Lower lobe of right lung (tissue), 2 donors: ENCODE measurements at regions not wholly inside any gene's neighbourhood (a gene's known extent, or its start where the extent isn't known, plus 50 kb on each side); places are given as distances from the start of the nearest gene placed in this dataset.

Source experiments
- ATAC-seq, 2 donors: fragments of 200-7000 bp; cut with Tn5 transposase; one replicate each; pipeline ENCODE4 v1.9.1; 2020 to 2022; ENCODE audit warnings: mild to moderate bottlenecking in 2 of 2, moderate library complexity in 2 of 2
- DNase-seq: peaks from one replicate; pipeline ENCODE4 v3.0.0-alpha.2; 2020
- H3K27ac ChIP-seq: fragments of 200-600 bp; one replicate; pipeline ENCODE4 v1.8.0; 2022
- H3K27me3 ChIP-seq: fragments of 200-600 bp; one replicate; pipeline ENCODE4 v1.8.0; 2022; ENCODE audit warnings: low read depth
- H3K36me3 ChIP-seq: fragments of 200-600 bp; one replicate; pipeline ENCODE4 v1.8.0; 2022; ENCODE audit warnings: mild to moderate bottlenecking
- H3K4me1 ChIP-seq: fragments of 200-600 bp; one replicate; pipeline ENCODE4 v1.8.0; 2022
- H3K4me3 ChIP-seq: fragments of 200-600 bp; one replicate; pipeline ENCODE4 v1.8.0; 2022; ENCODE audit warnings: mild to moderate bottlenecking
- H3K9me3 ChIP-seq: fragments of 200-600 bp; one replicate; pipeline ENCODE4 v1.8.0; 2022
- CTCF ChIP-seq: fragments of 200-600 bp; IDR thresholded peaks from one replicate; pipeline ENCODE4 v1.8.0; 2022; ENCODE audit warnings: antibody characterized with exemption, mild to moderate bottlenecking
- intact Hi-C: fragments of 100-400 bp; cut with DNase I; formaldehyde crosslinking; loops from one replicate; pipeline ENCODE4 v1.11.0; 2022
- donor health status: DM: no; HTN: yes; CAD: no; lungs with severe emphysema.

DNA sequence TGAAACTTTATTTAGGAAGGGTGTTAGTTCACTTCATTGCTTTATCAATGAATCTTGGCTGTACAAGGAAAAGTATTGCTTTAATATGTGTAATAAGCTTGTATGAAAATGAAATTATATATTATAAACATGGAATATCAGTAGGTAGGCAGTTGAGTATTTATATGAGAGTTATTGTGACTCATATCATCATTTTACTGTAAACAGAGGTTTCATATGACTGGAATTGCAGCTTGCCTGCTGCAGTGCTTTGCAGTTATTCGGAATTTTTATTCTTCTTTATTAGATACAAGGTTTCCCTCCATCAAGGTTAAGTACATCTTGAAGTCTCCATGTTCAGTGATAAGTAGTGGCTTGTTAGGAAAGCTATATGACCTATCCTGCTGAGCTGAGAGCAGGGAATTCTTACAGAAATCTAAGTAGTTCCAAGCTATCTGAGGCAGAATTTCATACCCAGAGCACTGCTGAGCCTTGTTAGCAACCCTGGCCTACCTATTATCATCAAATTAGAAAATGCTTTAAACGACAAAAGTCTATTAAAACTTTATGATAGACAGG lies 111.2 kb downstream of the MGST1 start:
- ATAC-seq, result no peak
- intact Hi-C loops, result no loop called here
- no peaks in the 10 kb centered on the region for H3K36me3 ChIP-seq
- H3K4me3 ChIP-seq, result no peak overlapping the region
- H3K27ac ChIP-seq, result no peak overlapping the region
- H3K9me3 ChIP-seq, result no peaks in the 10 kb centered on the region
- no peak for TF ChIP-seq CTCF
- no peaks in the 10 kb centered on the region for H3K4me1 ChIP-seq
- no peaks in the 10 kb centered on the region for H3K27me3 ChIP-seq
- no peak for DNase-seq

DNA sequence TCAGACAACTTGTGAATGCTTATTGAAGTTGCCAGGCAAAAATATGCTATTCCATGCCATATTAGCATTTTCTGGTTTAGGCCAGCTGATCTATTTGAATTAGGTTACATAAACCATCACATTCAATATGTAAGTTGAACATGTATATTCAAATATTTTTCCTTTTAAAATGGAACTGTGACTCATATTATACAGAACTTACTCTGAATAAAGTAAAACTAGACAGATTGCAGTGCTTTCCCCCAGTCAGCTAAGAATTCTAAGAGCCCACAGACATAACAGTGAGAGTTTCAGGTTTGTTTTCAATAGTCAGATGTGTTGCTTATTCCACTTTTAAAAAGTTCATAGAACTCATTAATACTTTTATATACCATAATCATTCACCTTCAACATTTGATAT lies 119.8 kb downstream of the MGST1 start:
- TF ChIP-seq CTCF, result no peak
- ATAC-seq, result no peak
- H3K4me1 ChIP-seq, result no peaks in the 10 kb centered on the region
- H3K9me3 ChIP-seq, result no peaks in the 10 kb centered on the region
- H3K27me3 ChIP-seq, result no peaks in the 10 kb centered on the region
- intact Hi-C loops, result no loop called here
- no peak overlapping the region for H3K4me3 ChIP-seq
- H3K27ac ChIP-seq, result no peak overlapping the region
- no peak for DNase-seq
- H3K36me3 ChIP-seq, result no peaks in the 10 kb centered on the region

DNA sequence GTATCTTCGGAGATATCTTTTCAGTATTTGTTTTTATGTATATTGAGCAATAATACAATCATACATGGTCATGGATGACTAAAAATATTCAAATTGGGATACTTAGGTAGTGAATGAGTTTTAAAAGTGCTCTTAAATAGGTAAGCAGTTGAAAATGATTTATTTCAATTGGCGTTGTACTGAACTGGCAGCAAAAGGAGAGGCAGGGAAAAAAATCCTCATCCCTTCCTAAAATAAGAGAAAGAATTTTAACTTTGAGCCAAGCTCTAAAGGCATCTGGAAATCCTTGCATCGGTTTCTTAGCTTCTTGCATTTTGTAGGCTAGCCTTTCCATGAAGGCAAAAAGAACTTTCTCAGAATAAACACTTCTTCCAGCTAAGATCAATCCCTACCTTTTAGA lies 125.2 kb downstream of the MGST1 start:
- intact Hi-C loops, result no loop called here
- TF ChIP-seq CTCF, result no peak
- DNase-seq (no peak), ATAC-seq (no peak)
- no peaks in the 10 kb centered on the region for H3K9me3 ChIP-seq
- no peaks in the 10 kb centered on the region for H3K27me3 ChIP-seq
- H3K4me1 ChIP-seq, result peaks cover 5% of the 10 kb centered on the region
- no peak overlapping the region for H3K4me3 ChIP-seq
- H3K36me3 ChIP-seq, result no peaks in the 10 kb centered on the region
- no peak overlapping the region for H3K27ac ChIP-seq

DNA sequence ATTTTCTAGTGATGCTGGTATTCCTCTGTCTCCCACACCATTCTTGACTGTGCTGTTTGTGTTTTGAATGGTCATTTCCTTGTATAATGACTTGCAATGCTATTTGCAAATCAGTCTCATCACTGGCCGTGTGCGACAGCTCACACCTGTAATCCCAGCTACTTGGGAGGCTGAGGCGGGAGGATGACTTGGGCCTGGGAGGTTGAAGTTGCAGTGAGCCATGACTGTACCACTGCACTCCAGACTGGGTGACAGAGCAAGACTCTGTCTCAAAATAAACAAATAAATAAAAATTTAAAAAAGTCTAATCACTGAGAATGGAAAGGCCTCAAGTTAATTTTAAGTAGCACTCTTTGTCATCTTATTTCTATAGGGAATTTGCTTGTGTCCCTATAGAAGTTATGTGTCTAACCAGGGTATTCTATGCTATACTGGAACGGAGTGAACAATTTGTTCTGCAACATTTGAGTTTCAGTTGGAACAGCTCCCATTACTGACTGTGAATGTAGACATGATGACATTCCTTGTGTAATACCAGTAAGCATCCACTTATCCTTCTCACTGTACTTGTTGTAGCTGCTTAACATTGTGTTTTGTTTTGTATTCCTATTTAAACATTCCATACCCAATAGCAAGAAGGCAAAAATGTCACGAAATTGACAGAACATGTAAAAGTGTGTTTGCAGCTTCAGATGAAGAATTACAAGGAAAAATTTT lies 126.3 kb downstream of the MGST1 start:
- intact Hi-C loops, result no loop called here
- DNase-seq, result no peak
- Histone ChIP-seq H3K9me3 (no peaks in the 10 kb centered on the region), H3K36me3 (no peaks in the 10 kb centered on the region), H3K27me3 (no peaks in the 10 kb centered on the region), H3K27ac (peak overlapping the region; percentile 47), H3K4me1 (peaks cover 5% of the 10 kb centered on the region), H3K4me3 (no peak overlapping the region)
- TF ChIP-seq CTCF, result no peak
- peak; percentile 78 to 86 for ATAC-seq

GRCh38 chr12:16474801-16475200 lies 127.4 kb downstream of the MGST1 start:
- no peak overlapping the region for H3K4me3 ChIP-seq
- no peaks in the 10 kb centered on the region for H3K36me3 ChIP-seq
- no peaks in the 10 kb centered on the region for H3K27me3 ChIP-seq
- intact Hi-C loops, result no loop called here
- no peaks in the 10 kb centered on the region for H3K9me3 ChIP-seq
- H3K27ac ChIP-seq, result no peak overlapping the region
- ATAC-seq (no peak), DNase-seq (no peak)
- no peak for TF ChIP-seq CTCF
- H3K4me1 ChIP-seq, result peaks cover 5% of the 10 kb centered on the region
